Activated CD8-positive, alpha-beta T cell treated with anti-CD3 and anti-CD28 coated beads, Interleukin-2, amount 10 ng/mL, durations not matched to agents 7 days and 5 days (primary cell): ENCODE measurements at regions not wholly inside any gene's neighbourhood (a gene's known extent, or its start where the extent isn't known, plus 50 kb on each side); places are given as distances from the start of the nearest gene placed in this dataset.
"Not testable (repeated sequence)": the region's sequence is repeated elsewhere in the genome, so short reads cannot be mapped to it uniquely, and the experiment has no call there.

Experiments used
- ATAC-seq: fragments of 150-1000 bp; cut with Tn5 transposase; one replicate; pipeline ENCODE4 v1.10.0; 2021; ENCODE audit warnings: moderate library complexity
- CTCF ChIA-PET: fragments of 350-600 bp; sonication (Branson Sonifier 250); formaldehyde crosslinking; loops from one replicate; lab custom pipeline; 2021; ENCODE audit warnings: antibody characterized with exemption; lab: Charles Lee
- POLR2A ChIA-PET: fragments of 350-600 bp; sonication (Branson Sonifier 250); formaldehyde crosslinking; loops from one replicate; lab custom pipeline; 2021; ENCODE audit warnings: antibody characterized with exemption; lab: Charles Lee
- DNase-seq: peaks from one replicate; pipeline ENCODE4 v3.0.0-alpha.2; 2020
- H3K27ac Mint-ChIP-seq: one replicate; pipeline ENCODE4 v1.8.0; 2021; ENCODE audit warnings: mild to moderate bottlenecking, mixed read lengths
- H3K27me3 Mint-ChIP-seq: one replicate; pipeline ENCODE4 v1.8.0; 2021; ENCODE audit warnings: low read depth, mixed read lengths
- H3K36me3 Mint-ChIP-seq: one replicate; pipeline ENCODE4 v1.8.0; 2021; ENCODE audit warnings: low read depth, mixed read lengths
- H3K4me1 Mint-ChIP-seq: one replicate; pipeline ENCODE4 v1.8.0; 2021; ENCODE audit warnings: low read depth, mixed read lengths
- H3K4me3 Mint-ChIP-seq: one replicate; pipeline ENCODE4 v1.8.0; 2021; ENCODE audit warnings: mild to moderate bottlenecking, mixed read lengths
- H3K9me3 Mint-ChIP-seq: one replicate; pipeline ENCODE4 v1.8.0; 2022; ENCODE audit warnings: mixed read lengths; ENCODE audit not compliant: insufficient read depth

- H3K27me3 Mint-ChIP-seq, result no peaks in the 10 kb centered on the region
- no peaks in the 10 kb centered on the region for H3K9me3 Mint-ChIP-seq
- CTCF ChIA-PET, result no interaction called here
- POLR2A ChIA-PET, result no interaction called here
- no peak overlapping the region for H3K27ac Mint-ChIP-seq
- H3K4me3 Mint-ChIP-seq, result no peak overlapping the region
- no peaks in the 10 kb centered on the region for H3K36me3 Mint-ChIP-seq
- ATAC-seq (no peak), DNase-seq (no peak)
- no peaks in the 10 kb centered on the region for H3K4me1 Mint-ChIP-seq
These were observed 161.1 kb upstream of the ZWINT start for GRCh38 chr10:56522166-56522565.

GRCh38 chr10:56508562-56508961, 147.5 kb upstream of the ZWINT start:
- Mint-ChIP-seq H3K36me3 (no peaks in the 10 kb centered on the region), H3K27ac (no peak overlapping the region), H3K4me1 (no peaks in the 10 kb centered on the region), H3K9me3 (no peaks in the 10 kb centered on the region), H3K27me3 (no peaks in the 10 kb centered on the region), H3K4me3 (no peak overlapping the region)
- ChIA-PET POLR2A (no interaction called here), CTCF (no interaction called here)
- DNase-seq, result no peak
- ATAC-seq, result no peak

GRCh38 chr10:56507033-56507432, 146.0 kb upstream of the ZWINT start:
- CTCF ChIA-PET, result no interaction called here
- DNase-seq (no peak), ATAC-seq (no peak)
- no peak overlapping the region for H3K27ac Mint-ChIP-seq
- no peak overlapping the region for H3K4me3 Mint-ChIP-seq
- H3K9me3 Mint-ChIP-seq, result no peaks in the 10 kb centered on the region
- no peaks in the 10 kb centered on the region for H3K4me1 Mint-ChIP-seq
- POLR2A ChIA-PET, result no interaction called here
- H3K36me3 Mint-ChIP-seq, result no peaks in the 10 kb centered on the region
- no peaks in the 10 kb centered on the region for H3K27me3 Mint-ChIP-seq

- no peaks in the 10 kb centered on the region for H3K9me3 Mint-ChIP-seq
- DNase-seq (no peak), ATAC-seq (no peak)
- H3K27me3 Mint-ChIP-seq, result no peaks in the 10 kb centered on the region
- CTCF ChIA-PET, result no interaction called here
- H3K27ac Mint-ChIP-seq, result no peak overlapping the region
- POLR2A ChIA-PET, result no interaction called here
- no peaks in the 10 kb centered on the region for H3K4me1 Mint-ChIP-seq
- no peaks in the 10 kb centered on the region for H3K36me3 Mint-ChIP-seq
- no peak overlapping the region for H3K4me3 Mint-ChIP-seq
These were observed 144.5 kb upstream of the ZWINT start for GRCh38 chr10:56505555-56505954.

- H3K4me3 Mint-ChIP-seq, result no peak overlapping the region
- DNase-seq, result no peak
- H3K4me1 Mint-ChIP-seq, result no peaks in the 10 kb centered on the region
- H3K27me3 Mint-ChIP-seq, result no peaks in the 10 kb centered on the region
- no peaks in the 10 kb centered on the region for H3K36me3 Mint-ChIP-seq
- ATAC-seq, result no peak
- H3K9me3 Mint-ChIP-seq, result peaks cover 7% of the 10 kb centered on the region
- CTCF ChIA-PET, result no interaction called here
- no peak overlapping the region for H3K27ac Mint-ChIP-seq
- POLR2A ChIA-PET, result no interaction called here
These were observed 135.1 kb upstream of the ZWINT start for GRCh38 chr10:56496186-56496486.

GRCh38 chr10:56487746-56488145, 126.7 kb upstream of the ZWINT start:
- DNase-seq (no peak), ATAC-seq (no peak)
- H3K9me3 Mint-ChIP-seq, result peaks cover 6% of the 10 kb centered on the region
- H3K27me3 Mint-ChIP-seq, result no peaks in the 10 kb centered on the region
- CTCF ChIA-PET, result no interaction called here
- POLR2A ChIA-PET, result no interaction called here
- no peaks in the 10 kb centered on the region for H3K36me3 Mint-ChIP-seq
- H3K4me3 Mint-ChIP-seq, result no peak overlapping the region
- no peak overlapping the region for H3K27ac Mint-ChIP-seq
- no peaks in the 10 kb centered on the region for H3K4me1 Mint-ChIP-seq

- no peak overlapping the region for H3K4me3 Mint-ChIP-seq
- CTCF ChIA-PET, result no interaction called here
- no peak for ATAC-seq
These were observed 120.5 kb upstream of the ZWINT start for GRCh38 chr10:56481521-56482091.

GRCh38 chr10:56472978-56473377, 111.9 kb upstream of the ZWINT start:
- no peak for DNase-seq
- ChIA-PET CTCF (no interaction called here), POLR2A (no interaction called here)
- Mint-ChIP-seq H3K4me3 (no peak overlapping the region), H3K27me3 (no peaks in the 10 kb centered on the region), H3K4me1 (no peaks in the 10 kb centered on the region), H3K27ac (no peak overlapping the region), H3K9me3 (peaks cover 3% of the 10 kb centered on the region), H3K36me3 (no peaks in the 10 kb centered on the region)
- ATAC-seq, result no peak

More at GRCh38 chr10:56481521-56482091, 120.5 kb upstream of the ZWINT start:
- H3K36me3 Mint-ChIP-seq, result no peaks in the 10 kb centered on the region
- H3K27ac Mint-ChIP-seq, result no peak overlapping the region
- POLR2A ChIA-PET, result no interaction called here
- no peak for DNase-seq
- peaks cover 7% of the 10 kb centered on the region for H3K9me3 Mint-ChIP-seq
- H3K4me1 Mint-ChIP-seq, result no peaks in the 10 kb centered on the region
- H3K27me3 Mint-ChIP-seq, result no peaks in the 10 kb centered on the region

- ATAC-seq, result no peak
These were observed 109.6 kb upstream of the ZWINT start for GRCh38 chr10:56470701-56471100.

GRCh38 chr10:56469482-56469881, 108.4 kb upstream of the ZWINT start:
- POLR2A ChIA-PET, result no interaction called here
- H3K4me3 Mint-ChIP-seq, result no peak overlapping the region
- peaks cover 8% of the 10 kb centered on the region for H3K9me3 Mint-ChIP-seq
- CTCF ChIA-PET, result no interaction called here
- ATAC-seq (no peak), DNase-seq (no peak)
- no peak overlapping the region for H3K27ac Mint-ChIP-seq
- H3K27me3 Mint-ChIP-seq, result no peaks in the 10 kb centered on the region
- no peaks in the 10 kb centered on the region for H3K4me1 Mint-ChIP-seq
- no peaks in the 10 kb centered on the region for H3K36me3 Mint-ChIP-seq

More at GRCh38 chr10:56470701-56471100, 109.6 kb upstream of the ZWINT start:
- Mint-ChIP-seq H3K4me3 (no peak overlapping the region), H3K36me3 (no peaks in the 10 kb centered on the region), H3K27ac (no peak overlapping the region), H3K9me3 (peaks cover 3% of the 10 kb centered on the region), H3K27me3 (no peaks in the 10 kb centered on the region), H3K4me1 (no peaks in the 10 kb centered on the region)
- CTCF ChIA-PET, result no interaction called here
- no peak for DNase-seq
- POLR2A ChIA-PET, result no interaction called here

GRCh38 chr10:56466005-56466404, 104.9 kb upstream of the ZWINT start:
- ChIA-PET CTCF (no interaction called here), POLR2A (no interaction called here)
- Mint-ChIP-seq H3K4me3 (no peak overlapping the region), H3K27me3 (no peaks in the 10 kb centered on the region), H3K9me3 (peaks cover 5% of the 10 kb centered on the region), H3K36me3 (no peaks in the 10 kb centered on the region), H3K27ac (no peak overlapping the region), H3K4me1 (no peaks in the 10 kb centered on the region)
- ATAC-seq (no peak), DNase-seq (no peak)

GRCh38 chr10:56449770-56450169, 88.7 kb upstream of the ZWINT start:
- H3K4me3 Mint-ChIP-seq, result no peak overlapping the region
- no peaks in the 10 kb centered on the region for H3K4me1 Mint-ChIP-seq
- no peak for DNase-seq
- POLR2A ChIA-PET, result no interaction called here
- H3K27me3 Mint-ChIP-seq, result no peaks in the 10 kb centered on the region
- CTCF ChIA-PET, result no interaction called here
- no peak overlapping the region for H3K27ac Mint-ChIP-seq
- no peaks in the 10 kb centered on the region for H3K9me3 Mint-ChIP-seq
- ATAC-seq, result no peak
- no peaks in the 10 kb centered on the region for H3K36me3 Mint-ChIP-seq

- H3K27ac Mint-ChIP-seq, H3K36me3 Mint-ChIP-seq, CTCF ChIA-PET, H3K4me1 Mint-ChIP-seq, H3K4me3 Mint-ChIP-seq, DNase-seq, H3K9me3 Mint-ChIP-seq, POLR2A ChIA-PET, ATAC-seq, H3K27me3 Mint-ChIP-seq: not testable (repeated sequence)
These were observed 86.6 kb upstream of the ZWINT start for GRCh38 chr10:56447613-56448012.
